Astrocyte (in vitro differentiated cells and primary cell): ENCODE measurements at regions not wholly inside any gene's neighbourhood (a gene's known extent, or its start where the extent isn't known, plus 50 kb on each side); places are given as distances from the start of the nearest gene placed in this dataset.

Experiments
- DNase-seq: peaks from one replicate; pipeline ENCODE4 v3.0.0-alpha.2; 2010; ENCODE audit warnings: low read depth
- FAIRE-seq: peaks from 2 replicates; lab custom pipeline; 2011; peaks lifted over from hg19 to GRCh38; lab: Jason Lieb, UNC
- H2AFZ ChIP-seq: 2 replicates; pipeline ENCODE4 v1.6.0; 2012; ENCODE audit warnings: low read depth, low read length, inconsistent platforms
- H3K27ac ChIP-seq: 2 replicates; pipeline ENCODE4 v1.5.1; 2011; ENCODE audit warnings: low read depth, low read length, inconsistent platforms
- H3K27me3 ChIP-seq: 2 replicates; pipeline ENCODE4 v1.6.0; 2011; ENCODE audit warnings: low read length, inconsistent platforms; ENCODE audit not compliant: insufficient read depth
- H3K36me3 ChIP-seq: 2 replicates; pipeline ENCODE4 v1.5.1; 2011; ENCODE audit warnings: low read length, inconsistent platforms; ENCODE audit not compliant: insufficient read depth
- H3K4me1 ChIP-seq: 2 replicates; pipeline ENCODE4 v1.5.1; 2011; ENCODE audit warnings: low read length, inconsistent platforms; ENCODE audit not compliant: insufficient read depth
- H3K4me2 ChIP-seq: 2 replicates; pipeline ENCODE4 v1.6.0; 2012; ENCODE audit warnings: low read length, inconsistent platforms
- H3K4me3 ChIP-seq: 2 replicates; pipeline ENCODE4 v1.5.1; 2011; ENCODE audit warnings: low read depth, mild to moderate bottlenecking, low read length, inconsistent platforms; ENCODE audit not compliant: insufficient read depth
- H3K79me2 ChIP-seq: 2 replicates; pipeline ENCODE4 v1.6.0; 2012; ENCODE audit warnings: mild to moderate bottlenecking, low read length, inconsistent platforms; ENCODE audit not compliant: insufficient read depth
- H3K9ac ChIP-seq: 2 replicates; pipeline ENCODE4 v1.6.0; 2012; ENCODE audit warnings: mild to moderate bottlenecking, low read length, inconsistent platforms
- H3K9me3 ChIP-seq: 2 replicates; pipeline ENCODE4 v1.5.1; 2012; ENCODE audit warnings: low read depth, mild to moderate bottlenecking, low read length, inconsistent platforms; ENCODE audit not compliant: insufficient read depth
- H4K20me1 ChIP-seq: 2 replicates; pipeline ENCODE4 v1.6.0; 2012; ENCODE audit warnings: low read length, inconsistent platforms; ENCODE audit not compliant: insufficient read depth
- H3K27ac Mint-ChIP-seq: one replicate; pipeline ENCODE4 v1.8.0; 2021; ENCODE audit warnings: mild to moderate bottlenecking, mixed read lengths; ENCODE audit not compliant: unreplicated experiment
- H3K27me3 Mint-ChIP-seq: one replicate; pipeline ENCODE4 v1.8.0; 2021; ENCODE audit warnings: low read depth, mixed read lengths; ENCODE audit not compliant: unreplicated experiment
- H3K36me3 Mint-ChIP-seq: one replicate; pipeline ENCODE4 v1.8.0; 2021; ENCODE audit warnings: low read depth, mixed read lengths; ENCODE audit not compliant: unreplicated experiment
- H3K4me1 Mint-ChIP-seq: one replicate; pipeline ENCODE4 v1.8.0; 2021; ENCODE audit warnings: low read depth, mixed read lengths; ENCODE audit not compliant: unreplicated experiment
- H3K4me3 Mint-ChIP-seq: one replicate; pipeline ENCODE4 v1.8.0; 2021; ENCODE audit warnings: mild to moderate bottlenecking, moderate library complexity, mixed read lengths; ENCODE audit not compliant: unreplicated experiment
- H3K9me3 Mint-ChIP-seq: one replicate; pipeline ENCODE4 v1.8.0; 2021; ENCODE audit warnings: mild to moderate bottlenecking, mixed read lengths; ENCODE audit not compliant: unreplicated experiment
- EZH2 ChIP-seq: IDR thresholded peaks from 2 replicates; pipeline ENCODE4 v1.6.1; 2012; ENCODE audit warnings: mild to moderate bottlenecking, low read length, inconsistent platforms; ENCODE audit not compliant: insufficient read depth
- TF ChIP-seq, protein P1 (sequence below): IDR thresholded peaks from 2 replicates; pipeline ENCODE4 v1.5.1; 2011; ENCODE audit warnings: low read depth, mild to moderate bottlenecking, inconsistent platforms, low read length, moderate library complexity; ENCODE audit not compliant: insufficient read depth

DNA sequence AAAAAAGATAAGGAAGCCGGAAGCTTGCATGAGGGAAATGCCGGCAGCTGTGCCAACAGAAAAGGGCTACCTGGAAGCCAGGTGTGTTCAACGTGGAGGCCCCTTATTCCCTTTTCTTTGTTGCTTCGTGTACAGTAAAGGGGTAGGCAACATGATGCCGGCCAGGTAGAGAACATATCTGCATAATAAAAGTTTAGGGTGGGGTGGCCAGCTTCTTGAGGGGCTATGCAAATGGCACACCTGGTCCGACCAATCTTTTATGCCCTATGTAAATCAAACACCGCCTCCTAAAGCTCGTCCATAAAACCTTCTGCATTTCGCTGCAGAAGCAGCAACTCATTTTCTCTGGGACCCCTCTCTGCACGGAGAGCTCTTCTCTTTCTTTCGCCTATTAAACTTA lies 911.6 kb downstream of the KCNJ2 start:
- no peak overlapping the region for H3K27ac Mint-ChIP-seq
- no peaks in the 10 kb centered on the region for H3K27me3 Mint-ChIP-seq
- Histone ChIP-seq H3K4me1 (no peaks in the 10 kb centered on the region), H3K9me3 (no peaks in the 10 kb centered on the region), H3K9ac (no peak overlapping the region), H3K4me2 (no peak overlapping the region), H3K36me3 (no peaks in the 10 kb centered on the region), H4K20me1 (no peaks in the 10 kb centered on the region), H2AFZ (no peak overlapping the region), H3K27ac (no peak overlapping the region), H3K27me3 (no peaks in the 10 kb centered on the region), H3K4me3 (no peak overlapping the region), H3K79me2 (no peaks in the 10 kb centered on the region)
- FAIRE-seq (no peak), DNase-seq (no peak)
- H3K9me3 Mint-ChIP-seq = no peaks in the 10 kb centered on the region
- TF ChIP-seq EZH2 = no peak
- H3K4me3 Mint-ChIP-seq = no peak overlapping the region
- peaks cover 5% of the 10 kb centered on the region for H3K4me1 Mint-ChIP-seq
- no peaks in the 10 kb centered on the region for H3K36me3 Mint-ChIP-seq

DNA sequence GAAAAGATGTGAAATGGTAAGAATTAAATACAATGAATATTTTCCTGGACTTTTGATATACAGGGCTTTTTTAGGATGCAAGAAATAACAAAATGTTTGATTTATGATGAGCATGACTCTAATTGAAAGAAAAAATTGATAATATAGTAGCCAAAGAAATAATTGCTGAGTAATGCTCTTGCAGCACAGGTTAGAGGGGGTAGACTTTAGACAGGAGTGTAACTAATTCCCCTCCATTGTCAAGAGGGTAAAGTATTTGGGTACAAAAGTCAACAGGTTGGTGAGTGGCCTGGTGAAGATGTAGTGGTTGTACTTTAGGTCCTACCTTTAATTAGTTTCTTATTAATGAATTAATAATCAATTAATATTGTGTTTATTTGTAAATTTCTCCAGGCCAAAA lies 912.3 kb downstream of the KCNJ2 start:
- Histone ChIP-seq H3K27me3 (no peaks in the 10 kb centered on the region), H3K79me2 (no peaks in the 10 kb centered on the region), H4K20me1 (no peaks in the 10 kb centered on the region), H3K36me3 (no peaks in the 10 kb centered on the region), H2AFZ (no peak overlapping the region), H3K9me3 (no peaks in the 10 kb centered on the region), H3K4me2 (no peak overlapping the region), H3K27ac (no peak overlapping the region), H3K4me1 (no peaks in the 10 kb centered on the region), H3K9ac (no peak overlapping the region), H3K4me3 (no peak overlapping the region)
- Mint-ChIP-seq H3K27me3 (no peaks in the 10 kb centered on the region), H3K9me3 (no peaks in the 10 kb centered on the region), H3K4me3 (no peak overlapping the region), H3K4me1 (peaks cover 5% of the 10 kb centered on the region), H3K27ac (no peak overlapping the region), H3K36me3 (no peaks in the 10 kb centered on the region)
- TF ChIP-seq, protein P1, sequence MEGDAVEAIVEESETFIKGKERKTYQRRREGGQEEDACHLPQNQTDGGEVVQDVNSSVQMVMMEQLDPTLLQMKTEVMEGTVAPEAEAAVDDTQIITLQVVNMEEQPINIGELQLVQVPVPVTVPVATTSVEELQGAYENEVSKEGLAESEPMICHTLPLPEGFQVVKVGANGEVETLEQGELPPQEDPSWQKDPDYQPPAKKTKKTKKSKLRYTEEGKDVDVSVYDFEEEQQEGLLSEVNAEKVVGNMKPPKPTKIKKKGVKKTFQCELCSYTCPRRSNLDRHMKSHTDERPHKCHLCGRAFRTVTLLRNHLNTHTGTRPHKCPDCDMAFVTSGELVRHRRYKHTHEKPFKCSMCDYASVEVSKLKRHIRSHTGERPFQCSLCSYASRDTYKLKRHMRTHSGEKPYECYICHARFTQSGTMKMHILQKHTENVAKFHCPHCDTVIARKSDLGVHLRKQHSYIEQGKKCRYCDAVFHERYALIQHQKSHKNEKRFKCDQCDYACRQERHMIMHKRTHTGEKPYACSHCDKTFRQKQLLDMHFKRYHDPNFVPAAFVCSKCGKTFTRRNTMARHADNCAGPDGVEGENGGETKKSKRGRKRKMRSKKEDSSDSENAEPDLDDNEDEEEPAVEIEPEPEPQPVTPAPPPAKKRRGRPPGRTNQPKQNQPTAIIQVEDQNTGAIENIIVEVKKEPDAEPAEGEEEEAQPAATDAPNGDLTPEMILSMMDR = no peak
- TF ChIP-seq EZH2 = no peak
- no peak for FAIRE-seq
- no peak for DNase-seq

DNA sequence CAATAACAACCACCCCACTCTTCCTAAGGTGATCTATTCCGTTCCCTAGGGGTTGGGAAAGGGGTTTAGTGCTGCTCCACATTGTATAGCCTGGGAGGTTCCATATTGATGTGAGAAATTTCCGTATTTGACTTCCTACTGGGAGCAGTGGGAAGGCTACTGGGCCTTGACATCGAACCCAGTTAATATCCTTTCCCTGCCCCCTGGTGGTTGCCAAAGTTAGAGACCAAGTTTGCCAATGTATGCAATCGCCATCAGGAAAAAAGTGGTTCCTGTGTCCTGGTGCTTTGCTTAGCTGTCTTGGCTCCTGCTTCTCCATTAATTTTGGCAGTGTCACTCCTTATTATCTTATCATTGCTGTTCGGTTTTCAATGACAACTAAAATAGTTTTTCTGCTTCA lies 914.9 kb downstream of the KCNJ2 start:
- no peaks in the 10 kb centered on the region for H3K79me2 ChIP-seq
- H3K9me3 ChIP-seq = no peaks in the 10 kb centered on the region
- H3K4me1 ChIP-seq = no peaks in the 10 kb centered on the region
- no peak for FAIRE-seq
- no peaks in the 10 kb centered on the region for H3K36me3 ChIP-seq
- no peak overlapping the region for H3K27ac ChIP-seq
- H4K20me1 ChIP-seq = no peaks in the 10 kb centered on the region
- H3K4me1 Mint-ChIP-seq = peaks cover 5% of the 10 kb centered on the region
- H3K36me3 Mint-ChIP-seq = no peaks in the 10 kb centered on the region
- H3K4me3 ChIP-seq = no peak overlapping the region
- H3K27ac Mint-ChIP-seq = no peak overlapping the region
- no peak overlapping the region for H3K9ac ChIP-seq
- H3K27me3 Mint-ChIP-seq = no peaks in the 10 kb centered on the region
- no peaks in the 10 kb centered on the region for H3K9me3 Mint-ChIP-seq
- no peak overlapping the region for H2AFZ ChIP-seq
- H3K27me3 ChIP-seq = no peaks in the 10 kb centered on the region
- DNase-seq = no peak
- no peak overlapping the region for H3K4me3 Mint-ChIP-seq
- no peak for TF ChIP-seq EZH2
- TF ChIP-seq, protein P1 = peak; percentile 24
- H3K4me2 ChIP-seq = no peak overlapping the region
